ENCODE measurements at regions not wholly inside any gene's neighbourhood (a gene's known extent, or its start where the extent isn't known, plus 50 kb on each side); places are given as distances from the start of the nearest gene placed in this dataset.

DNA sequence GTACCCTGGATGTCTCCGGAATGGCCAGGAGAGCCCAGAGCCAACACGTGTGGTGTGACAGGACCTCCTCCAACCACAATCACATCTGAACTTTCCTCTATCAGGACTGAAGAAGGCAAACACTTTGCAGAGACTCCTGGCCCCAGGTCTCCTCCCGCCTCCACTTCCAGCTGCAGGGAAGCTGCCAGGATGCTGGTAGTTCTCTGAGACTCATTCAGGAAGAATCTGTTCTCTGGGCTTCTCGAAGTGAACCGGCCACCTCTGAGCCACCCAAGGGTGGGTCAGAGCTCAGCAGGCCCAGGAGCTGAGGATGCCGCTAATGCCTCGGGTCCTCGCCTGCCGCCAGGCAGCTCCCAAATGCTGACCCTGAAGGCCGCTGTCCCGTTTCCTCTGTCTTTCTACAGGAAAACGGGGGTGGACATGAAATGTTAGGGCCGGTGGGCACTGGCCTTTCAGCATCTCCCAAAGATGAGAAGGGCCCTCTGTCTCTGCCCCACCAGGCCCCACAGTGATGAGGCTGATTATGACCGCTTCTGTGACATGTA, 789.9 kb downstream of the BRD1 start:
- TF ChIP-seq, protein P1, sequence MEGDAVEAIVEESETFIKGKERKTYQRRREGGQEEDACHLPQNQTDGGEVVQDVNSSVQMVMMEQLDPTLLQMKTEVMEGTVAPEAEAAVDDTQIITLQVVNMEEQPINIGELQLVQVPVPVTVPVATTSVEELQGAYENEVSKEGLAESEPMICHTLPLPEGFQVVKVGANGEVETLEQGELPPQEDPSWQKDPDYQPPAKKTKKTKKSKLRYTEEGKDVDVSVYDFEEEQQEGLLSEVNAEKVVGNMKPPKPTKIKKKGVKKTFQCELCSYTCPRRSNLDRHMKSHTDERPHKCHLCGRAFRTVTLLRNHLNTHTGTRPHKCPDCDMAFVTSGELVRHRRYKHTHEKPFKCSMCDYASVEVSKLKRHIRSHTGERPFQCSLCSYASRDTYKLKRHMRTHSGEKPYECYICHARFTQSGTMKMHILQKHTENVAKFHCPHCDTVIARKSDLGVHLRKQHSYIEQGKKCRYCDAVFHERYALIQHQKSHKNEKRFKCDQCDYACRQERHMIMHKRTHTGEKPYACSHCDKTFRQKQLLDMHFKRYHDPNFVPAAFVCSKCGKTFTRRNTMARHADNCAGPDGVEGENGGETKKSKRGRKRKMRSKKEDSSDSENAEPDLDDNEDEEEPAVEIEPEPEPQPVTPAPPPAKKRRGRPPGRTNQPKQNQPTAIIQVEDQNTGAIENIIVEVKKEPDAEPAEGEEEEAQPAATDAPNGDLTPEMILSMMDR (IDR thresholded peaks at IDR 0.05): no peak
- no peak for TF ChIP-seq ZFX (IDR thresholded peaks at IDR 0.05; ENCODE audit: borderline replicate concordance)
